ENCODE measurements at regions not wholly inside any gene's neighbourhood (a gene's known extent, or its start where the extent isn't known, plus 50 kb on each side); places are given as distances from the start of the nearest gene placed in this dataset.
"Not testable (repeated sequence)": the region's sequence is repeated elsewhere in the genome, so short reads cannot be mapped to it uniquely, and the experiment has no call there.

- DNase-seq = no peak
These were observed 510.5 kb upstream of the FSHR start for GRCh38 chr2:49664827-49665226.

GRCh38 chr2:49661809-49662208 is 507.5 kb upstream of the FSHR start:
- no peak for DNase-seq

- DNase-seq = no peak
These were observed 502.5 kb upstream of the FSHR start for GRCh38 chr2:49656853-49657252.

- DNase-seq = no peak
These were observed 488.8 kb upstream of the FSHR start for GRCh38 chr2:49643149-49643548.

DNA sequence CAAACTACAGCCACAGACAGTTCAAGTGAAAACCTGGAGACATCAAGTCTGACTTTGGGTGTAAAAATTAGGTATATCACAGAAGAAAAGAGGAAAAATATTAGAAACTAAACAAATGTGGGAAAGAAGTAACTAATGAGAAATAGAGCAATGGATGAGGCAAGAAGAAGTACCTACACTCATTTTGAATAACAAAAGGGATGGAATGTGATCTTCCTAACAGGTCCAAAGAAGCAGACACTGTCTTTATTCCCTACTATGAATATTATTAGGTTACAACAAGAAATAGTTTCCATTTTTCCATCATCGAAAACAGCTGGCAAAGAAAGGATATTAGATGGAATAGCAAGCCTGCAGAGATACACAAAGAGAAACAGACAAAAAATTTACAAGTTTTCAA is 486.3 kb upstream of the FSHR start:
- DNase-seq = no peak

GRCh38 chr2:49621016-49621415 is 466.7 kb upstream of the FSHR start:
- no peak for DNase-seq

GRCh38 chr2:49619804-49620203 is 465.5 kb upstream of the FSHR start:
- peak in 2 of 3 experiments; percentile 14 to 32 for DNase-seq

GRCh38 chr2:49618491-49618890 is 464.2 kb upstream of the FSHR start:
- DNase-seq = peak in 1 of 3 experiments; percentile 36

DNA sequence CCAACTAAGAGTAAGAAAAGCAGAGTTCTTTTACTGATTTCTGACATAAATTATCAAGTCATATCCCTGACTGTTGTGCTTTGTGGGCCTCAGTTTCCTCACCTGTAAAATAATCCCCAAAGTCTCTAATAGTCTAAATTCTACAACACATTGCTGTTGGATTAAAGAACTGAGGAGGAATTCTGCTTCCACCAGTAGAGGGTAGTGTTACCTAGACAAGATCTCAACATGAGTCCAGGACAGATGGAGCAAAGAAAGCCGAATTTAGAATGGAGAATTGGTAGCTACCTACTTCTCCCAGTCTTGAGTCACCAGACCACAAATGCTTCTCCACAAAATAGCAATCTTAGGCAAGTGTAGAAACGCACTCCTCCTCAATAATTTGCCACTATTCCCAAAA is 462.5 kb upstream of the FSHR start:
- peak; percentile 16 to 76 (median 75) for DNase-seq

DNA sequence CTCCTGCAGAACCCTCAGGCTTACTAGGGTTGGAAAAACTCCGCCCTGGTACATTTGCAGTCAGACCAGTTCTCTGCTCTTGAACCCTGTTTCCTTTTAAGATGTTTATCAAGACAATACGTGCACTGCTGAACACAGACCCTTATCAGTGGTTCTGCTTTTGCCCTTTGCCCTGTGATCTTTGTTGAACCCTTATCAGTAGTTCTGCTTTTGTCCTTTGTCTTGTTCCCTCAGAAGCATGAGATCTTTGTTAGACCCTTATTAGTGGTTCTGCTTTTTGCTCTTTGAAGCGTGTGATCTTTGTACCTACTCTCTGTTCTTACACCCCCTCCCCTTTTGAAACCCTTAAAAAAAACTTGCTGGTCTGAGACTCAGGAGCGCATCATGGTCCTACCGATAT is 457.5 kb upstream of the FSHR start:
- not testable (repeated sequence) for DNase-seq

DNA sequence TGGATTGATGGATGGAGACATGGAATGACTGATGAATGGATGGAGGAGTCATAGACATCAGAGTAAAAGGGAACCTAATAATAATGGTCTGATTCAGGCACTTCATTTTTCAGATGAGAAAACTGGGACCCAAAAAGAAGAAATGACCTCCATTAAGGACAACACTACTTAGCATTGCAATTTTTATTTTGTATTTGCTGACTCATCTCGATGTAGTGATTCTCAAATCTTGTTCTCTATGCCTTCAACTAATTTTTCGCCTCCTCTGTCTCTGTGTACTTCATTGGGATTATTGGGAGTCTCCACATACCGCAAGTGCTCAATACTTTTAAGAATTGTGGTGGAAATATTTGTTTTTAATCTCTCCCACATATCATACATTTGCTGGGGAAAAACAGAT is 446.2 kb upstream of the FSHR start:
- DNase-seq = no peak

GRCh38 chr2:49598231-49598630 is 443.9 kb upstream of the FSHR start:
- DNase-seq = no peak

GRCh38 chr2:49585921-49586320 is 431.6 kb upstream of the FSHR start:
- DNase-seq = no peak

DNA sequence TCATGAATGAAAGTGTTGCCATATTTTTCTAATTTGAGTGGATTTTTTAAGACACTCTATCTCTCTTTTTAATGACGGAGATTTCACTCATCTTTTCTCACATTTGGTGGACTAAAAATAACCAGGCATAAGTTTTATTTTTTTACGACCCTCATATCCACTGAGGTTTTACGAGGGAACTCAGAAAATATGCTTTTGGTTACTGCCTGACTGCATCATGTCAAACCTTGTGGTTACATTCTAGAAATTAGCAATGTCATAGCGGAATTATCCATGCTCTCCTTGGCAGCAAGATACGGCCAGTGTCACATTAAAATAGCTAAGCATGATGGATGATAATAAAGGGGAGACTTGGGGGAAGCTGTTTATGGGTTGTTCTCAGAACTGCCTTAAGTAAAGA is 428.6 kb upstream of the FSHR start:
- peak in 1 of 3 experiments; percentile 20 for DNase-seq

DNA sequence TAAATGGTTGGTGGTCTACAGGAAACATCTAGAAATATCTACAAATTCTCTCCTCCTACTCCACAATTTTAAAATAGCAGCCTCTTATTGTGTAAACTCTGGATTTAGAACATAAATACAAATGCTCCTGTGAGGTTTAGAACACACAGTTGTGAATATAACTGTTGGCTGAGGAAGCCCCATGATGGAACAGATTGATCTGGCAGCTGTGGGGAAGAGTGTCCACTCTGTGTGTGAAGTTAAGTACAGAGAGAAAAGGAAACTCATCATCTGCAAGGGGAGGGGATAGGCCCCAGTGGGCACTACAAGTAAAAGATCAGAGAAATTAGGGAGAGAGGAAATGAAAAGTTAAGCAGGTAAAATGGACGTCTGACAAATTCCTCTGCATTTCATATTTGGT is 422.7 kb upstream of the FSHR start:
- DNase-seq = no peak

GRCh38 chr2:49569176-49569575 is 414.9 kb upstream of the FSHR start:
- DNase-seq = no peak

- no peak for DNase-seq
These were observed 413.7 kb upstream of the FSHR start for GRCh38 chr2:49567811-49568600.

- DNase-seq = no peak
These were observed 412.7 kb upstream of the FSHR start for GRCh38 chr2:49567021-49567420.

- DNase-seq = no peak
These were observed 399.3 kb upstream of the FSHR start for GRCh38 chr2:49553658-49554057.

- no peak for DNase-seq
These were observed 378.4 kb upstream of the FSHR start for GRCh38 chr2:49532702-49533101.

GRCh38 chr2:49515996-49516782 is 361.9 kb upstream of the FSHR start:
- DNase-seq = peak in 1 of 3 experiments; percentile 39

DNA sequence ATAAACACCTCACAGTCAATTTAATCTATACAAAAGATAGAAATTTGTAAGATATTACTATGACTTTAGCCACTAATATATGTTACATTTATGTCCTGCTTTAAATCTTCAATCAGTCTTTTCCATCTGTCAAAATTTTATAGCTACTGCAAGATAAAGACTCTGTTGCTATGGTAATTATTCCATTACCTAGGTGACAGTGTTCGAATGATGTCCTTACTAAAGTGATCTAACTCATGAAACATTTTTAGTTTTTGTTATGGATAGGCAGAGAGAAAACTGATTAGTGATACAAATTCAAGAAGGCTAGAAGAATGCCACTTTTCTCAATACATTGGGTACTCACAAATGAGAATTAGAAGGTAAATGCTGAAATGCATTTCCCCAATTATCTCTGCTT is 359.9 kb upstream of the FSHR start:
- DNase-seq = peak in 1 of 3 experiments; percentile 36

DNA sequence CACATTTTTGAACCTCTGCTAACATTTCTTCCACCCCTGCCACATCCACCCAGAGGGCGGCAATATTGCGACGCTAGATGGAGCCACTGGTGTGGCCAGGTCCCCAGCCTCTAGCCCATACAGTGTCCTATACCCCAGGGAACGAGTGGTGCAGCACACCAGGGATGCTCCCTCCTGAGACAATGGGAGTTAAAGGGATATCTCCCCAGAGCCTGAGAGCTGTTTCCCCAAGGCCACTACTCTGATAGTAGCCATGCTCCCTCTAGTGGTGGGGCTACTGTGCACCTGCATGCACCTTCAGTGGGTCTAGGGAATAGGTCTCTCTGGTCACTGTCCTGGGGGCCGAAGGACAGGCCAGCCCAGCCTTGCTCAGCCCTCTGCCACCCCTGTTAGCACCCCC is 336.4 kb upstream of the FSHR start:
- DNase-seq = peak in 2 of 3 experiments; percentile 30 to 74

DNA sequence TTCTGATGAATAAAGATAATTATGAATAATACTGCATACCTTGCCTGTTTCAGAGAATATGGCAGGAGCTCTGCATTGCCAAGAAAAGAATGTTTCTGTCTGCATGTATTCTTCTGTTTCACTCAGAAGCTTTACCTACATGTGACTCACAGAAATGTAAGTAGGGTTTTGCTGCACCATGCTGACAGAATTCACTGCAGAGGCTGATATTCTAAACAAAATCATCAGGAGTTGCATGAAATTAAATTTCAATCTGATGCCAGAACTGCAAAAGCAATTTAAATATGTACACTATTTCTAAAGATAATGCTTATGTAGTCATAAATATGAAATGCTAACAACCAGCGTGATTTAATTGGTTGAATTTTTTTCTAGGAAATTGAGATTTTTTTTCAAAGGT is 332.8 kb upstream of the FSHR start:
- DNase-seq = peak in 1 of 3 experiments; percentile 46
